Effector CD8-positive, alpha-beta T cell (primary cell): ENCODE measurements at regions not wholly inside any gene's neighbourhood (a gene's known extent, or its start where the extent isn't known, plus 50 kb on each side); places are given as distances from the start of the nearest gene placed in this dataset.

Experiments used
- DNase-seq: peaks from one replicate; lab custom pipeline; 2025; lab: John Stamatoyannopoulos, UW

GRCh38 chr6:155996151-155996550 lies 540.5 kb upstream of the NOX3 start:
- DNase-seq, result no peak

DNA sequence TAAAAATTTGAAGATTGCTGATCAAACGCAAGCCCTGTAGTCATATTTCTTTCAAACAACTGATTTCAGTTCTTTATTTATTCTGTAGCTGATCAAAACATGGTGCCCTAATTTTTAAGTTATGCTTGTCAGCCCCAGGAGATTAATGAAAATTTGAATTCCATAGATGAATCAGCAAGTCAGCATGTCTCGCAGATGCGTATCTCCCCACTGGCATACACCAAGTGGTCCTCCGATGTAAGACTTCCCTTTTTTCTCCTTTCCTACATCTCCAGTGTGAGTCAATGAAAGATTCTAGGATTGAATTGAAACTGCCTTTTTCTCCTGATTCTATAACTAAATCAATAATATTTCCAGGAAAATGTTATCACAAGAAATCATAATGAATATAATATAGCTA lies 539.6 kb upstream of the NOX3 start:
- no peak for DNase-seq

DNA sequence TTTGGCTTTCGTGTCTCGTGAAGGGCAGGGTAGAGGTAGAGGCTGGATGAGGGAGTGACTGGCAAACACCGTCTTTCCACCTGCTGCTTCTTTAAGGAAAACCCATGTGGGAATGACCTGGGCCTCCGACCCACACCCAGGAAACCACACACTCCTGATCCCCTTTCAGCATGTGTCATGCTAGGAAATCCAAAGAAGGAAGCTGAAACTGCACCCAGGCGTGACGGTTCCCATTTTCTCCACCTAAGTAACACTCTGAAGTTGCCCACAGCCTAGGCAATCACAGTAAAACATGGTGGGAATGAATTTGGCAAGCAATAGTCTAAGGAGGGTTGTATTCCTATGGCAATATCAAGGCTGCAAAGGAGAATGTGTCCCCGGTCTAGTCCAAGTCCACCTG lies 538.4 kb upstream of the NOX3 start:
- DNase-seq, result no peak

GRCh38 chr6:155993240-155993639 lies 537.6 kb upstream of the NOX3 start:
- no peak for DNase-seq

DNA sequence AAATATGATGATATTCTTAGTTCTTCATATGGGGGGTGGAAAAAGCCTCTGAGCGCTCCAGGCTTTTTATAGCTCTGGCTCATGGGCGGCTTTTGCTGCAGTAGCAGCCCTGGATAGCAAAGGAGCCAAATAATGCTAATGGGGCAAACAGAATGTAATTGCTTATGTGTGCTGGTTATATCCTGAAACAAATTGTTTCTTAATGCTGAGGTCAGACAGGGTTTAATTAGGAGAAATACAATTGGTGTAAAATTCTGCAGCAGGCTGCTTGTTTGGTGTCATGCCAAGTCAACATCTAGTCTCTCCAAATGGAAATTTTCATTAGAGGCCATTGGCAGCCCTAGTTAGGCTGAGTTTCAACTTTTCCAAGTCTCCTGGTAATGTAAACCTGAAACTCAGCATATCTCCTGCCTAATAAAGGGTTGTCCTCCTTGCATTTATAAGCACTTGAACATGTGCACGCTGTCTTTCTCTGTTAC lies 530.1 kb upstream of the NOX3 start:
- no peak for DNase-seq

- DNase-seq, result no peak
Observed at GRCh38 chr6:155980768-155981079, 525.1 kb upstream of the NOX3 start.

GRCh38 chr6:155980014-155980767 lies 524.6 kb upstream of the NOX3 start:
- DNase-seq, result no peak

GRCh38 chr6:155975506-155975905 lies 519.9 kb upstream of the NOX3 start:
- no peak for DNase-seq

GRCh38 chr6:155974811-155975323 lies 519.2 kb upstream of the NOX3 start:
- DNase-seq, result no peak

- DNase-seq, result no peak
Observed at GRCh38 chr6:155974359-155974758, 518.7 kb upstream of the NOX3 start.

DNA sequence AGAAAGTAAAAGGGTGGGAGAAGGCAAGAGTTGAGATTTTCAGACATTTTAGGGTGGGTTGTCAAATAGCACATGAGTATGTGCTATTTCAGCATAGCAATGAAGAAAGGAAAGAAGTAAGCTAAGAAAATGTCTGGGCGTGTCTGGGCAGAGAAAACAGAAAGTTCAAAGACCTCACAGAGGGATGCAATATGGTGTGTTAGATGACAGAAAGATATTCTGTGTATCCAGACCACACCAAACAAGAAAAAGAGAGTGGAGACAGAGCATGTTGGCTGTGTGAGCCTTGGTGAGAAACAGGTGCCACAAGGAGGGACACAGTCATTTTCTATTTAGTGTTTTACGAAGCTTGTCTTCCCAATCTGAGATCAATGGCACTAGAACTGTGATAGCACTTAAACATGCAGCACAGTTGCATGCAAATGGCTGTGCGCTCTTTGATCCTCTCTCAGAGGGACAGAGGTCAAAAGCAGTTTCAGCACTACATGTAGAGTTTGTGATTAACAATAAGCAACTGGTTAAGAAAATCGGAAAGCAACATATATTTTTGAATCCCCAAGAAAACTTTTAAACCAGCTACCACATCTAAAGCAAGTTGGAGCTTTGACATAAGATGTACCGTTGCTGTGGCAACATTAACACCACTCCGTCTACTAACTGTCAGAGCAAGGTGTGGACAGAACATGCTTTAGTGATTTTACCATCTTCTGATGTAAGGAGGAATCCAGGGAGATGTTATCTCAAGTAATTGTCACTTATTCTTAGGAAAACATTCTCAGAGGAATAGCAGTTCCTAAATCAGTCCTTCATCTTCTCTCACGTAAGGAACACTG lies 515.5 kb upstream of the NOX3 start:
- DNase-seq, result no peak

DNA sequence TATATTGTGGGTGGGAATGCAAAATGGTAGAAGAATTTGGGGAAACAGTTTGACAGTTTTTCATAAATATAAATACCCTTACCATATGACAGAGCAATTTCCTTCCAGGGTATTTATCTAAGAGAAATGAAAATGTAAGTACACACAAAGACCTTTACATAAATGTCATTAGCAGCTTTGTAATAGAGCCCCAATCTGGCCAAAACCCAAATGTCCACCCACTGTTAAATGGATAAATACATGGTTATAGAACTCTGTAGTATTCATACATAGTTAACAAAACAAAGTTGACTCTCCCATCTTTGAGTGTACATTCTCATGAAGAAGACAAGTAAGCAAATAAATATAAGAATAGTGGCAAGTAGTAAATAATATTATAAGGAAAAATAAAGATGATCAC lies 514.8 kb upstream of the NOX3 start:
- no peak for DNase-seq

DNA sequence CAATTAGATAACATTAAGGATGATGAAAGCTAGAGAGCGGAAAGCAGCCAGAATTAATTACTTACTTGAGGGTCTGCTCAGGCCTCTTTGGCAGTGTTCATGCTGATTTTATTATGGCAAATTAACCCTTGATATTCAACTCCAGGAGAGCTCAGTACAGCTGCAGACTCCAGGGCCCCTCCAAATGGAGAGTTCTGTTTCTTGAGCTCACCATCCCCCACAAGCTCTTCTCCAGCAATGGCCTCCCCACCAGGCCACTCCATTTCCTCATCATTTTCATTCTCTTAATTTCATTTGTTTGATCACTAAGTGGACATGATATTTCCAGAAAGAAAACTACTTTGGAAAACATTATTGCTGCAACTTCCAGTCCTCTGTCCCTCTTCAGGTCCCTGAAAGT lies 513.3 kb upstream of the NOX3 start:
- no peak for DNase-seq

DNA sequence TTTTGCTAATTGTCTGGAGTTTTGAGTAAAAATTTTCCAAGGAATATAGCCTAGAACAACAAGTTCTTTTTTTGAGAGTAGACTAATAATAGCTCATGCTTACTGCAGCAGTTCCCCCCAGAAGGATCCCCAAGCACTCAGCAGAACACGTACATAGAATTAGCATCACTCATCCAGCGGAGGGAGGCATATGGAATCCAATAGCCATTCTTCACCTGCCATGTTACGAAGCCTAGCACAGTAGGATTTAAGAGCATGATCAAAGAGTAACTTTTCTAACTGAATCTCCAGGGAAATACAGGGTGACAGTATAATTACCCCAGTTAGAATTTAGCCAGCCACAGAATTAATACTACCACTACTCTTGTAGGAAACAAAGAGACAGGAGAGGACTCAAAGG lies 511.7 kb upstream of the NOX3 start:
- DNase-seq, result no peak

DNA sequence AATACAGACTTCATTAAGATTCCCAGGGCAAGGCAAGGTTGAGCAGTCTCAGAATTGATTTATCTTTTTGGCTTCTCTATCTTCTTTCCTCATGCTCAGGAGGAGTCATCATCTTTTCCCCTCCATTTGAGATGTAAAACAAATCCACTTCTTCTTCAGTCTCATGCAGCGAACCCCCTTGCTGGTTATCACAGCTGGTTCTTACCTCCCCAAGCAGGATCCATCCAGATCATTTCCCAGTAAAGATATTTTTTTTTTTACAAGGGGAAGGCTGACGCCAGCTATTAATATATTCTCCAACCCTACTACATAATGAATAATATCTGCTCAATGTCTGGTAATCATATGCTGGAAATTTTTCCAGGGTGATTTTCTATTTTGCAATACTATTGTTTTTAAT lies 508.9 kb upstream of the NOX3 start:
- no peak for DNase-seq

DNA sequence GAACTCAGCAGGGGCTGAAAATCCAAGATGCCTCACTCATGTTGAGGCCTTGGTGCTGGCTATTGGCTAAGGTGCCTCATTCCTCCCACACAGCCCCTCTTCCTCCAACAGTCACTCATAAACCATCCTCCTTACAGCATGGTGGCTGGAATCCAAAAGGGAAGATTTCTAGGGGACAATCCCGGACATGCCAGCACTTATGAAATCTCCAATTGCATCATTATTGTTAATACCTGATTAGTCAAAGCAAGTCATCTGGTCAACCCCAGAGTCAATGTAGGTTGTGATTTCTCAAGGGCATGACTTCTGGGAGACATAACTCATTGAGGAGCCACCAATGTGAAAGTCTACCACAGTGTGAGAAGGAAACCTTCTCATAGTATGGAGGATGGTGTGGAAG lies 506.6 kb upstream of the NOX3 start:
- DNase-seq, result no peak

DNA sequence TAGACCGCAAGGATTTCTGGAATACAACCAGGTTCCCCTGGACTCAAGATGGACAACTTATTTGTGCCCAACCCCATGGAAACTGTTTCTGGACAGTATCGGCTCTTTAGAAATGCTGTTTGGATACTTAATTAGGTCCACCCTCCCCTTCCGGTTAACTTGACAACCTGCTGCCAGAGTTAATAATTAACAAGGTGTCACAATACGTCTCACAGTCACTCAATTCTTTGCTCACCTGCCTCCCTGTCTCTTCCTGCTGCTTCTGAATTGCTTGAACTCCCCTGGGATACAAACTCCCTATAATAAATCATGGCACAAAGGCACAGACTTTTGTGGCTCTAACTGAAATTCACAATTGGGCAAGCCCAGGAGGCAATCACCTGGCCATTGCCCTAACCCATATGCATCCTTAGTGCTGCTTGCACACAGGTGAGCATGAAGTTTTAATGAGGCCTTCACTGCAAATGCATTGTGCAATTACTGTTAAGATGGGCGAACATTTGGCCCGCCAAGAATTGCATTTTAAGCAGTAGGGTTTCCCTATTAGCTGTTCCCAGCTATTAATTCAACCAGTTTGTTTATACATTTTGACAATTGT lies 504.4 kb upstream of the NOX3 start:
- no peak for DNase-seq

GRCh38 chr6:155958550-155958949 lies 502.9 kb upstream of the NOX3 start:
- no peak for DNase-seq

GRCh38 chr6:155955038-155955437 lies 499.4 kb upstream of the NOX3 start:
- DNase-seq, result no peak

- no peak for DNase-seq
Observed at GRCh38 chr6:155954149-155954548, 498.5 kb upstream of the NOX3 start.

GRCh38 chr6:155949256-155949655 lies 493.6 kb upstream of the NOX3 start:
- DNase-seq, result no peak

DNA sequence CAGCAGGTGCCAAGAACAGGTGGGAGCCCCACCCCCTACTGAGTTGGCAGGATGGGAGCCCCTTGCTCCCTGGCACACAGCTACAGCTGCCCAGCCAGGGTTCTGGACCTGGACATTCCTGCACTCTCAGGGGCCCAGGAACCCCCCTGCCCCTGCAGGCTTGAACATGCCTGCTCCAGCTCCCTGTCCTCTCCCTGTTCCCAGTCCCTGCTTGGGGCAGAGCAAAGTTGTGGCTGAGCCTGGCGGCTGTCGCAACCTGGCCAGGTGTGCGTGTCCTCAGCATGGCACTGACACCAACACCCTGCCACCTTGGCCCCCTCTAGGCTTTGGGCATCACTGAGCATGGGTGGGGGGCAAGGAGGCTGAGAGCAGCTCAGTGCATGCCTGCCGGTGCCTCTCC lies 491.2 kb upstream of the NOX3 start:
- no peak for DNase-seq

DNA sequence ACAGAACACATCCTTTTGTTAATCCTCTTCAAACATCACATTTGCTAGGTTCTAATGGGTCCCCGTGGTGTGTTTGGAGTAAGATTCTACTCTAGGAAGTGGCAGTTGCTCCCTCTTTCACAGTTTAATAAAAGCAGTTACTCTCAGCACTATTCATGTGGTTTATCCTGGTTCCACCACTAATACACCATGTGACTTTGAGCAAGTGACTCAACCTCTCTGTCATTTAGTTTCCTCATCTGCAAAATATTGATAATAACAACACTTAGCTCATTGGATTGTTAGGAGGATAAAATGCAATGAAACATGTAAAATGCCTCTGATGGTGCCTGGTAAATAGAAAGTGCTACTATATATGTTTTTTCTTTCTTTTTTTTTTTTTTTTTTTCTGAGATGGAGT lies 488.0 kb upstream of the NOX3 start:
- DNase-seq, result no peak
